ENCODE measurements at regions not wholly inside any gene's neighbourhood (a gene's known extent, or its start where the extent isn't known, plus 50 kb on each side); places are given as distances from the start of the nearest gene placed in this dataset.
"Not testable (repeated sequence)": the region's sequence is repeated elsewhere in the genome, so short reads cannot be mapped to it uniquely, and the experiment has no call there.

DNA sequence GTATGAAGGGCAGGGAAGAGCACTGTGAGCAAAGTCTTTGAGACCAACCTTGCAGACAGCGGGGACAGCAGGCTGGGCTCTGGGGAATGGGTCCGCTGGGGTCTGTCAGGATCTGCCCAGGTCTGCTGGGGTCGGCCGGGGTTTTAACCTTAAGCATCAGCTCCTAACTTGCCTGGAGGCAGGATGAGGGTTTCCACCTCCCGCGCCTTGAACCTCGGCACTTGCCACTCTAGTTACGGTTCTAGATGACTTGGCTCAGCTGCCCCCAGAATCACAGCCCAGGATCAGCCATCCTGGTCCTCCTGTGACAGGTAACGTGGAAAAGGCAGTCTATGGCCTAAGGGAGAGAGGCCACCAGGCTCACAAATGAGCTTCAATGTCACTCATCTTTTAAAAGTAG is 50.4 kb upstream of the CACUL1 start:
- DNase-seq (ENCODE audit: low read depth): no peak

DNA sequence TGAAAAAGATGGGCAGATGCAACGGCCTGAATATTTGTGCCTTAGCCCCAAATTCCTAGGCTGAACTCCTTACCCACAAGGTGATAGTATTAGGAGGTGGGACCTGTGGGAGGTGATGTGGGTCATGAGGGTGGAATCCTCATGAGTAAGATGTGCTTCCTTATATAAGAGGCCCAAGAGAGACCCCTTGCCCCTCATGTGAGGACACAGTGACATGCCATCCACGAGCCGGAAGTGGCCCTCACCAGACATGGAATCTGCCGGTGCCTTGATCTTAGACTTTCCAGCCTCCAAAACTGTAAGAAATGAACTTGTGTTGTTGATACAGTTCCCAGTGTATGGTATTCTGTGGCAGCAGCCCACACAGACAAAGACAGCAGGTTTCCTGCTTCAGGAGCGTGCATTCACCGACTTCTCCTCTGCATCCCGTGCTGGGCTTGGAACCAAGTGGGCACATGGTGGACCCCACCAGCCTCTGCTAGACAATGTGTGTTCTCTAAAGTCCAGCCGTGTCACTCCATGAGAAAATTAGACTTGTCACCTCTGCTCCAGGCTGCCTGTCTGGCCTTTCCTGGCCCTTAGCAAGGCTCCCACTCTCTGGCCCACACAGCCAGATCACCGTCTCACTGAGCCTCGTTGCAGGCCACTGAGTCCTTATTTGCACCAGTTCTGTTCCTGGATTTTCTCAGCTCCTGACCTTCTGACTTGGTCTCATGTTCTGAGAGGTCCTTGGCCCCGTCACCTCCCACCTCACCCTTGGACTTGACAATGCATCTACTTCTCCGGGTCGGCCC is 52.9 kb upstream of the CACUL1 start:
- no peak for DNase-seq (ENCODE audit: low read depth)

GRCh38 chr10:118808601-118809356 is 54.0 kb upstream of the CACUL1 start:
- no peak for DNase-seq (ENCODE audit: low read depth)

GRCh38 chr10:118809357-118810220 is 54.8 kb upstream of the CACUL1 start:
- no peak for DNase-seq (ENCODE audit: low read depth)

GRCh38 chr10:118810796-118811505 is 56.2 kb upstream of the CACUL1 start:
- DNase-seq (ENCODE audit: low read depth): no peak

DNA sequence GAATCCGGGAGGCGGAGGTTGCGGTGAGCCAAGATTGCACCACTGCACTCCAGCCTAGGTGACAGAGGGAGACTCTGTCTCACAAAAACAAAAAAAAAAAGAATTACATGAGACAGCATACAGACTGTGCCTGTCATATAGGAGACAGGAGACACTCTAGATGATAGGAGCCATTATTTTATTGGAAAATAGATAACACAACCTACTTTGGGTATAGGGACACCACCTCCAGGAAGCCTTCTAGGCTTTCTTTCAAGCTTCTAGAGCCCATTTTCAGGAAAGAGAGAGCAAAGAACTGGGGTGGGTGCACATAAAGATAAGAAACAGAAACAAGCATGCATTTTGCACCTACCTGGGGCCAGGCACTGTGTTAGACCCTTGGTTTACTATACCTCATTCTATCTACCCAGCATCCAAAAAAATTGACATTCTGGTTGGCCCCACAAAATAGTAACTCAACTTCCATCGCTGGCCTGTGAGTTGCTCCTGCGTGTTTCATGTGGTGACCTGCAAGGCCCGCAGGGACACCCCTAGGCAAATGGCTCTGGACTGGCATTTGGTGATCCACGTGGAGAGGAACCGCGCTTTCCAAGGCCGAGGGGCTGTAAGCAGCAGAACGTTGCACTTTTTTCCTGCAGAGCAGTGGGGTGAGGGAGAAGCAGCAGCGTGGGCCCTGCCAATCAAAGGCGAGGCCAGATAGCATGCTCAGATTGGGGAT is 57.1 kb upstream of the CACUL1 start:
- DNase-seq (ENCODE audit: low read depth): no peak

DNA sequence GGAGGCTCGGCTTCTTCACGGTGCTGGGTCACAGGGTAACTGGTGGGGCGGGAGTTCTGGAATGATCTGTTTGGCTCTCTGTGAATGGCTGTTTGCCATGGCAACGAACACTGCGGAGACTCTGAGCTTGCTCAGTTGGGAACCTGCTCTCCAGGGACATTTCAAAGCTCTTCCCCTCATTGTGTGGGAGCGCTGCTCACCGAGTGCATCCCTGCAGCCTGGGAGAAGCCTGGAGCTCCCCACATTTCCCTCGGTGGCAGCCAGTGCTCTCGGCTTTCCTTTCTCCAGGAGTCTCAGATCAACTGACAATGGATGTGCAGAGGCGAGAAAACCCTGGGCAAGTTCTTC is 57.6 kb upstream of the CACUL1 start:
- no peak for DNase-seq (ENCODE audit: low read depth)

DNA sequence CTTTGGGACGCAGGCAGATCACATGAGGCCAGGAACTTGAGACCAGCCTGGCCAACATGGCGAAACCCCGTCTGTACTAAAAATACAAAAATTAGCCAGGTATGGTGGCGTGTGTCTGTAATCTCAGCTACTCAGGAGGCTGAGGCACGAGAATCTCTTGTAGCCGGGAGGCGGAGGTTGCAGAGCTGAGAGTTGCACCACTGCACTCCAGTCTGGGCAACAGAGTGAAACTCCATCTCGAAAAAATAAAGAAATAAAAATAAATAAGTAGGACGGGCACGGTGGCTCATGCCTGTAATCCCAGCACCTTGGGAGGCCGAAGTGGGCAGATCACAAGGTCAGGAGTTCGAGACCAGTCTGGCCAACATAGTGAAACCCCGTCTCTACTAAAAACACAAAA is 58.2 kb upstream of the CACUL1 start:
- DNase-seq (ENCODE audit: low read depth): not testable (repeated sequence)

GRCh38 chr10:118816471-118817168 is 61.9 kb upstream of the CACUL1 start:
- no peak for DNase-seq (ENCODE audit: low read depth)

DNA sequence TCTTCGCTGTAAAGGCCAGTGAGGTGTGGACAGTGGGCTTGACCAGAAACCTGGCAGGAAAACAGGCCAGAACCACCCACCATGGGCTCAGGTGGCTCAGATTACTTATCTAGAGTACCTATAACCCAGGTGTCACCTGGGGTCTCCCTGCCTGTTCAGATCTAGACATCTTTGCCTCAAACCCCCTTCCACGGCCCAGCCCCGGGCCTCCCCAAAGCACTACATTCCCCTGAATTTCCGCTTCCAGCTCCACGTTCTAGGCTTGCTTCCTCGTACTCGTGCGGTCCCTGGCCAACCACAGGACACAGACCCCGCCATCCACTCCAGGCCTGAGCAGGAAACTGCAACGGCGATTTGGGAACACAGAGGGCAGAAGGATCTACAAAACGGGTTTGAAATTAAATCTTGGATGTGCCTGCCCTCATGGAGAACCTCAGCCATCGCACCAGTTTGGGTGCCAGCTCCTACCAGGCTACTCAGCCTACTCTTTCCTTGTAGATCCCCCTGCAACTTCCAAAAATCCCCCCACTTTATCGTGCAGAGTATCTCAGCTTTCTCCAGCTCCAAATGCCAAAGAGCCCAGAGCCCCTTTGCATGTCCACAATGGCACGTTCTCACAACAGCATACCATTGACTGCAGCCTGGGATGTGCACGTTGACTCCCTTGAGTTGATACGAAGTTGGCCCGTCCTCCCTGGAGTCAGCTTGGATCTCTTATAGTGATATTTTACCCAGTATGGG is 62.7 kb upstream of the CACUL1 start:
- DNase-seq (ENCODE audit: low read depth): no peak

DNA sequence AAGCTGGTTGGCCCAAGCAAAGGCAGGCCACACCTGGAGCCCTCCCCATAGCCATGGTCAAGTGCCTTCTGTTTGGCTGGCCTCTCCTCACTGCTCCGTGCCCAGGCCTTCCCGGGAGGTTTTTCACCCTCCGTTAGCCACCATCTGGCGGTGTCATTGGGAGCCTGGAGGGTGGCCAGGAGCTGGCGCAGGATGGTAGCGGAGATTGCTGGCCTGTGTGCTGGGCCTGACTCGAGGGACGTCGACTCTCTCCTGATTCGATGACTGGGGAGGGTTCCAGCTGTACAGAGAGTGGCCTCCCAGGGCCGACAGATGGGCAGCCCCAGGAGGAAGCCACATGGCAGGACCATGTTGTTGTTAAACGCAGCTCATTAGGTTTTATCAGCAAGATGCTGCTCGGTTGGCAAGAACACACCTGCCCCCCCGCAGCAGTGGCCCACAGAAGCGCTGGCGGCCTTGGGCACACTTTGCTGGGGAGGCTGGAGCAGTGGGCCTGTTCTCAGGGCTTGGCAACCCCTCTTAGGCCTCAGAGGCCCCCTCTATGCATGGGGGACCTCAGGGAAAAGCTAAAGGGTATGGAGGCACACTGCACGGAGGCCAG is 64.0 kb upstream of the CACUL1 start:
- DNase-seq (ENCODE audit: low read depth): no peak

DNA sequence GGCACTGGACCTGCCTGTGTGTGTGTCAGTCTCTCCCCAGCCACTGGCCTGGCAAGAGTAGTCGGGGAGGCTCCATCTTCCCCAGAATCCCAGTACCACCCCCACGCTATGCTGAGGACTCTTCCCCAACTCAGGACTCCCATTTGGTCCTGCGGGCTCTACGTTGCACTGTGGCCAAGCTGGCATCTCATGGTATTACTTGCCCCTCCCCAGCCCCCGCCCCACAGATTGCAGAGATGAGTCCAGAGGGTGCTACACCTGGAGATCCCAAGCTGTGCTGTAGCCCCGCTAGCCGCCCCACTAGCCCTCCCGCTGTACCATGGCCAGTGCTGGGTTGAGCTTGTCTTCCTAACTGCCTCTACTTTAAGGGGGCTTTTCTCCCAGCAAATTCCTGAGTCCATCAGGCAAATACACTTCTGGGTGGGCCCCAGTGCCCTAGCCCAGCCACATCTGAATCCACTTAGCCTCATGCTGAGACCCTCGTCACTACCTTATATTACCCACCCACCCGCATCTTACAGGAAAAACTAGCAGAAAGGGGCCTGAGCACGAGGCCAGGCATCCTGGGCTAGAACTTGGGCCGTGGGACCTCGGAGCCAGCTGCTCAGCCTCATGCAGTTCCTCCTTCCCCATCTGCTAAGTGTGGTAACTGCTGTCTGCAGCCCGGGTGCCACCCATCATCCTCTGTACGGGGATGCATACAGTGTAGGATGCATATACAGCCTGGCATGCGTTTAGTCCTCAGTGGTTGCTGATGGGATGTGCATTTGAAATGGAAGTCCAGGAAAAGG is 65.8 kb upstream of the CACUL1 start:
- no peak for DNase-seq (ENCODE audit: low read depth)

DNA sequence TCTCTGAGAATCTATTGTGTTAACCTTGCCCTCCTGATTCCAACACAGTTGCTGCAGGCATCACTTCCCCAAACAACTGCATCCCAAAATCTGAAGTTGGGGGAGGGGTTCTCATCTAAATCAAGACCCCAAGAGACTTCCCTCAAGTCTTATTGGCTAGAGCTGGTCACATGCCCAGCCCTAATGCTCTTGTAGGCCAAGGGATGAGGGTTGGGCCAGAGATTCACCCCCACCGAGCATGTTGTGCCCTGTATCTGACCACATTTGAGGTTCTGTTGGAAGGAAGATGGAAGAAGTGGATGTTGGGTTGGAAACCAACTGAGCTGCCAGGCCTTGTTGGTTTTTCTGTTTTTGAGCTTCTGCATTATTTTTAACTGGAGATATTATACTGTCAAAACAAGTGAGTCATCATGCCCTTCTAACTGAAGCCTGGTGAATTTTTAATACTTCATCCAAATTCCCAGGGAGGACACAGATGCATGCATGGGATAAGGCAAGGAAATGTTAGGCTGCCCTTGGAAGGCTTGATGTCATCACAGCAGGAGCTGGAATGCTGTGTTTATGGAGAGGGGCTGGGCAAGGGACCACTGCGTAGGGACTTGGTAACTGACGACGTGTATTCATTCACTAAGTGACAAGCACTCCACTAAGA is 68.6 kb upstream of the CACUL1 start:
- DNase-seq (ENCODE audit: low read depth): no peak

DNA sequence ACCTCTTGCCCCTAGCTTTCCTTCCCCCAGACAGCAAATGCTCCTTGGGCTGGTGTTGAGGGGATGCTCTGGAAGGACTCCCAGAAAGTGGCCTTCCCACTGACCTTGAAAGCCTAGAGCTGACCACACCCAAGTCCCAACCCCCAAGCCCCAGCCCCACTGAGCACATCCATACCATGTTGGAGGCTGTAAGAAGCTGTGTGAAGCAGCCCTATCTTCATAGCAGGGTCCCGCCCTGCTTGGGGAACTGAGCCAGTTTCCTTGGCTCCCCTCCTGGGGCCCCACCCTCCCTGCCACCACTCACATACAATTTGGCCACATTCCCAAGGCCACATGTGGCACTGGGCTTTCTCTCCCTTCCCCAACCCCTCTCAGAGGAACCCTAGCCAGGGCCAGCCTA is 72.3 kb upstream of the CACUL1 start:
- no peak for DNase-seq (ENCODE audit: low read depth)

DNA sequence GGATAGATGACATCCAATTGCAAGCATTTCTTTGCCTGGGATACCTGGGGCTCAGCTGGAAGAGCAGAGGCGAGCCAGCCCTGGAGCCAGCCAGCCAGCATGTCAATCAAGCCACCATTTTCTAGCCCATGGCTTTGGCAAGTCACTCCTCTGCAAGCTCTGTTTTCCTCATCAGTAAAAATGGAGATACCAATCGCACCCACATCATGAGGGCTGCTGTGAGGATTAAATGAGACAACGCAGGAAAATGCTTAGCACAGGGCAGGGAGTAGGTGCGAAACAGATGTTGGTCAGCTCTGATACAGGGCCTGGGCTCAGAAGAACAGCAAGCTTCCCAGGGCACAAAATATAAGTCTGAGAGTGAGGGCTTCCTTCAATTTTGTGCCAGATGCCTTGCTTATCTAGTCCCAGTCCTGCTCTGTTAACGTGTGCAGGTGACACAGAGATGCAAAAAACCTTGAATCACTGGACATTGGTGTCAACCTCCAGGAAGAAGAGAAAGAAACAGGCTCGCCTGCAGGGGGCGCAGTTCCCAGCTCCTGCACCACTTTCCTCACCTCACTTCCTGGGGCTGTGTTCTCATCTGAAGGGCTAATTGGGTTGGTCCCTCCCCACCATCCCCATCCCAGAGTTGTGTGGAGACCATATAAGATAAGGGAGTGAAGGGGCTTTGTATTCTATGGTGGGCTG is 72.8 kb upstream of the CACUL1 start:
- no peak for DNase-seq (ENCODE audit: low read depth)

DNA sequence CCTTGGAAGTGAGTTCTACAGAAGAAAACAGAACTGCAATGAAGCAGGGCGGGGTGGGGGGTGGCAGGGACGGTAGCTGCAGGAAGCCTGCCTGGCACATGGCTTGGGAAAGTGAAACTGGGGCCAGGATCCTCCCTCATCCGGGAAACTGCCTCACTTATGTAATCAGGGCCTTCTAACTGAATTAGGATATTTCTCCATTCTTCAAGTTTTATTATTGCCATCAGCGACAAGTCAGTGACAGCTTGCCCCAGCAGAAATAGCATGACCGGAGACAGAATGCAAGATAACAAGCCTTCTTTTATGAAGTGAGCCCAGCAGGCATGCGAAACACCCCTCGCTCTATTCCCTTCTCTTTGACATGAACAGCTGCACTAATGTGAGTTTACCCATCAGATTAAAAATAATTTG is 77.5 kb upstream of the CACUL1 start:
- no peak for DNase-seq (ENCODE audit: low read depth)

GRCh38 chr10:118834370-118834769 is 79.6 kb upstream of the CACUL1 start:
- DNase-seq (ENCODE audit: low read depth): not testable (repeated sequence)

All from stimulated activated CD8-positive, alpha-beta memory T cell treated with anti-CD3 and anti-CD28 coated beads, Interleukin-15, amount 100 ng/mL, for 1 hour (primary cell).